Thoracic aorta (tissue), 2 donors: ENCODE measurements at regions not wholly inside any gene's neighbourhood (a gene's known extent, or its start where the extent isn't known, plus 50 kb on each side); places are given as distances from the start of the nearest gene placed in this dataset.
"Not testable (repeated sequence)": the region's sequence is repeated elsewhere in the genome, so short reads cannot be mapped to it uniquely, and the experiment has no call there.

ENCODE experiments used
- ATAC-seq: fragments of 150-250 bp; one replicate; pipeline ENCODE4 v1.8.0; 2017; ENCODE audit warnings: low read depth; ENCODE audit not compliant: insufficient number of reproducible peaks, low FRiP score
- DNase-seq: peaks from one replicate; pipeline ENCODE4 v3.0.0-alpha.2; 2020; ENCODE audit warnings: low spot score
- H3K27ac ChIP-seq, 2 donors: fragments of 200-600 bp; sonication (generic); 1 replicate in 1 of 2; 2 replicates in 1 of 2; pipeline ENCODE4 v1.5.1; 2016; ENCODE audit warnings: mild to moderate bottlenecking in 2 of 2, moderate library complexity in 2 of 2
- H3K27me3 ChIP-seq: fragments of 200-600 bp; sonication (generic); replicated peaks from 2 replicates; pipeline ENCODE4 v1.6.0; 2016; ENCODE audit warnings: mild to moderate bottlenecking; ENCODE audit not compliant: insufficient read depth
- H3K36me3 ChIP-seq: fragments of 200-600 bp; sonication (generic); one replicate; pipeline ENCODE4 v1.5.1; 2016
- H3K4me1 ChIP-seq, 2 donors: fragments of 200-600 bp; sonication (generic); 1 replicate in 1 of 2; 2 replicates in 1 of 2; pipeline versions ENCODE4 v1.5.1 to v1.6.0; 2016; ENCODE audit warnings: low read depth in 2 of 2, mild to moderate bottlenecking in 1 of 2; ENCODE audit not compliant: control insufficient read depth in 1 of 2
- H3K4me3 ChIP-seq: fragments of 200-600 bp; sonication (generic); 2 replicates; pipeline ENCODE4 v1.5.1; 2016; ENCODE audit warnings: mild to moderate bottlenecking
- H3K9me3 ChIP-seq: fragments of 200-600 bp; sonication (generic); 2 replicates; pipeline ENCODE4 v1.5.1; 2016
- TF ChIP-seq, protein P1 (sequence below): fragments of 200-600 bp; sonication (generic); IDR thresholded peaks from one replicate; pipeline ENCODE4 v1.5.1; 2019; ENCODE audit warnings: antibody characterized with exemption

DNA sequence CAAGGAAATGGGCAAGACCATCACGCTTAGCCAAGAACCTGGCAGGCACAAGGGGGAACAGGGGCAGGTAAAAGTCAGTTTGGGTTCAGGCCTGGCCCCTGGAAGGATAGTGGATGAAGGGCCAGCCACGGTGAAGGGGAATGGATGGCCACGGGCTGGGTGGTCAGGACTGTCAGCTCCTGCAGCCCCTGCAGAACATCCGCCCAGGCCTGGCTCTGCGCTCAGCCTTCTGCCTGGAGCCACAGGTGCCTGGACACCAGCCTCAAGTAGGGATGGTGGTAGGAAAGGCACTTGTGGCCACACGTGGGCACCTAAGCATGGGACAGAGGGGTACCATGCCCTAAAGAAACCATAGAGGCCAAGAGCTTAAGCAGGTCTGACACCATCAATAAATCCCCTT lies 143.0 kb downstream of the TBC1D2B start:
- not testable (repeated sequence) for H3K4me1 ChIP-seq, H3K9me3 ChIP-seq, H3K4me3 ChIP-seq, H3K27ac ChIP-seq, H3K36me3 ChIP-seq, H3K27me3 ChIP-seq, ATAC-seq, DNase-seq

DNA sequence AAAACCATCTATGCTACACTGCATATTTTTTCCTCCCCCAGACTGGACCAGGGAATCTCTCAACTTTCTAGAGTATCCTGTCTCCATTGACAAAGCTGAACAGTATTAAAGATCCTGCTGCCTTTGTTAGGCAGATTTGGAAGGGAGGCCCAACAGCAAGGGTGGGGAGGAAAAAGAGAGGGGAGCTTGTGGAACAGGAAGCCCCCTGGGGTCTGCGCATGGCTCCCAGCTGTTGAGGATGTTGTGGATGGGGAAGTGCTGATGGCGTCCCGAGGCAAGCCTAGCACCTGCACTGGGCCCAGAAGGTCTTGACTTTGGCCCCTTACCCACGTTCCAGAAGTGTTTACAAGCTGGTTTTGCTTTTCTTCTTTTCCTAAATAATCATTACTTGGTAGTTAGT lies 146.6 kb downstream of the TBC1D2B start:
- not testable (repeated sequence) for ATAC-seq, DNase-seq, H3K9me3 ChIP-seq, H3K4me1 ChIP-seq, H3K27ac ChIP-seq, H3K36me3 ChIP-seq, H3K4me3 ChIP-seq, H3K27me3 ChIP-seq

DNA sequence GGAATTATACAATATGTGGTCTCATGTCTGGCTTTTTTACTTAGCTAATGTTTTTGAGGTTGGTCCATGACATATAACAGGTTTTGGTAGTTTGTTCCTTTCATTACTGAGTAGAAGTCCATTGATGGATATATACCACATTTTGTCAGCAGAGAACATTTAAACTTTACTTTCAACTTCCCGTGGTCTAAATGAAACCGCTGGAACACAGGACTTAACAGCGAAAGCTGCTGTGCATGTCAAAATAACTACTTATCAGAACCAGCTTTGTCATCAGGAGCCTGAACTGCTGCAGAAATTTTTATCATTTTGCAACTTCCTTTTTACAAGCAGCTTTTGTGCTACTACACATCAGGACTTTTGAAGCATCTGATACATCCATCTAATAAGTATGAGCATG lies 147.0 kb downstream of the TBC1D2B start:
- not testable (repeated sequence) for DNase-seq, ATAC-seq, H3K27me3 ChIP-seq, H3K27ac ChIP-seq, H3K9me3 ChIP-seq, H3K36me3 ChIP-seq, H3K4me1 ChIP-seq, H3K4me3 ChIP-seq

DNA sequence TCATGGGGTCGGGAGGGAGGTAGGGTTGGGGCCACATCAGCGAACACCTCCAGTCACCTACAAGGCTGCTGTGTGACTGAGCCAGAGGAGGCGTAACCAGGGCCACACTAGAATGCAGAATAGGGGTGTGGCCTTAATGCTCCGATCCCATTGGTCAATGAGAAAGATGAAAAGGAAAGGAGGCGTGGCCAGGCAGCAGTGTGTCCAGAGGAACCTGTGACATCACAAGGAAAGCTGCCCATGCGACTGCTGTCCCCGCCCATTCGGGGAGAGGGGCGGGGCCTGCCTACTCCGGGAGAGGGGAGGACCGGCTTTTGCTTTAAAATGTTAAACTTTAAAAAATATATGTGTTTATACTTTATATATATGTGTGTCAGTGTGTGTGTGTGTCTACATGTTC lies 150.7 kb downstream of the TBC1D2B start:
- H3K36me3 ChIP-seq, DNase-seq, H3K4me1 ChIP-seq, H3K9me3 ChIP-seq, H3K27me3 ChIP-seq, H3K27ac ChIP-seq, ATAC-seq, H3K4me3 ChIP-seq: not testable (repeated sequence)

DNA sequence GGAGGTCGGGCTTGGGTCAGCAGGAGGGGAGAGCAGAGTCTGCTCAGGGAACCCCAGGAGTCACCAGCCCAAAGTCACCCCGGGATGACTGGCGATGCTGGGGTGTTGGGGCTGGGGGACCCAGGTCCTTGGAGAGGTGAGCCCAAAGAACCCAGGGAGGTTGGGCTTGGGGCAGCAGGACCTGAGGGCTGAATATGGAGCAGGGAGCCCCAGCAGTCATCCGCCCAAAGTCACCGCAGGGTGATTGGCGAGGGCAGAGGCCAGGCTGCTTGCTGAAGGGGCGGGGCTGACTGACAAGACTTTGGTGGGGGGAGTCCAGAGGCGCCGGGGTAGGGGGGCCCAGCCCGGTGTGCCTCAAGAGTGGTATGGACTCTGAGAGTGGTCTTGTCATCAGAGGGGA lies 151.2 kb downstream of the TBC1D2B start:
- H3K9me3 ChIP-seq, H3K27me3 ChIP-seq, H3K4me1 ChIP-seq, DNase-seq, ATAC-seq, H3K4me3 ChIP-seq, H3K27ac ChIP-seq, H3K36me3 ChIP-seq: not testable (repeated sequence)

DNA sequence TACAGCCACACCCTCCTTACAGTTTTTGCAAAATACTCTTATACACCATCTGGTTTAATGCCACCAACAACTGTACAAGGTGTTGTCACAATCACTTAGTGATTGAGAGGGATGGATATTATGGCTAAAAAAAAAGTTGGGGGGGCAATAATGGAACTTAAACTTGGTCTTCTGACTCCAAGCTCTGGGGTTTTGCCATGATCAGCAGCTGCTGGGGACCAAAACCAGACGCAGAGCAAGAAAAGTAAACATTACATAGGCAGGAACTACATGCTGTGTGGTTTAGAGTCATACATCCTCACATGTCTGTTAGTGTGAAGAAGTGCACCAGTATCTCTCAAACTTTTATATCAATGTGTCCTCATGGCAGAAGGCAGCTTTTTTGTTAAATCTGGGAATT lies 152.4 kb downstream of the TBC1D2B start:
- H3K9me3 ChIP-seq, H3K4me3 ChIP-seq, H3K4me1 ChIP-seq, H3K27me3 ChIP-seq, ATAC-seq, H3K27ac ChIP-seq, DNase-seq, H3K36me3 ChIP-seq: not testable (repeated sequence)

DNA sequence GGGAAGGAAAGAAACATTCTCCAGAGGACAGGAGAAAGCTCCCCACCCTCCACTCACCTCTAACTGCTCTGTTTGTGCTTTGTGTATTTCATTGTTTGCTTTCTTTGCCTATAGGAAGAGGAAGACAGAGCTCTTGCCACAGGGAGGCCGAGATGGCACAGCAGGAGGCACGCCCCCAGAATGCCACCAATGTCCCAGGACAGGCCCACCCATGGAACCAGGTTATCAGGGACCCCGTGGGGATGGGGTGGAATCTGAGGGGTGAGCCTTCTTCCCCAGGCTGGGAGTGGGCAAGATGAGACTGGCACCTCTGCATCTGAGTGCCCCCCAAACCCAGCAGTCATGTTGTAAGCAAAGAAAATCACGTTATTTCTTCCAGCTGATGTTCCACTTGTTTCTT lies 155.8 kb downstream of the TBC1D2B start:
- no peaks in the 10 kb centered on the region for H3K9me3 ChIP-seq
- no peaks in the 10 kb centered on the region for H3K27me3 ChIP-seq
- DNase-seq: no peak
- TF ChIP-seq, protein P1, sequence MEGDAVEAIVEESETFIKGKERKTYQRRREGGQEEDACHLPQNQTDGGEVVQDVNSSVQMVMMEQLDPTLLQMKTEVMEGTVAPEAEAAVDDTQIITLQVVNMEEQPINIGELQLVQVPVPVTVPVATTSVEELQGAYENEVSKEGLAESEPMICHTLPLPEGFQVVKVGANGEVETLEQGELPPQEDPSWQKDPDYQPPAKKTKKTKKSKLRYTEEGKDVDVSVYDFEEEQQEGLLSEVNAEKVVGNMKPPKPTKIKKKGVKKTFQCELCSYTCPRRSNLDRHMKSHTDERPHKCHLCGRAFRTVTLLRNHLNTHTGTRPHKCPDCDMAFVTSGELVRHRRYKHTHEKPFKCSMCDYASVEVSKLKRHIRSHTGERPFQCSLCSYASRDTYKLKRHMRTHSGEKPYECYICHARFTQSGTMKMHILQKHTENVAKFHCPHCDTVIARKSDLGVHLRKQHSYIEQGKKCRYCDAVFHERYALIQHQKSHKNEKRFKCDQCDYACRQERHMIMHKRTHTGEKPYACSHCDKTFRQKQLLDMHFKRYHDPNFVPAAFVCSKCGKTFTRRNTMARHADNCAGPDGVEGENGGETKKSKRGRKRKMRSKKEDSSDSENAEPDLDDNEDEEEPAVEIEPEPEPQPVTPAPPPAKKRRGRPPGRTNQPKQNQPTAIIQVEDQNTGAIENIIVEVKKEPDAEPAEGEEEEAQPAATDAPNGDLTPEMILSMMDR: no peak
- no peaks in the 10 kb centered on the region for H3K4me1 ChIP-seq
- H3K4me3 ChIP-seq: no peak overlapping the region
- no peak for ATAC-seq
- no peak overlapping the region for H3K27ac ChIP-seq
- no peaks in the 10 kb centered on the region for H3K36me3 ChIP-seq

DNA sequence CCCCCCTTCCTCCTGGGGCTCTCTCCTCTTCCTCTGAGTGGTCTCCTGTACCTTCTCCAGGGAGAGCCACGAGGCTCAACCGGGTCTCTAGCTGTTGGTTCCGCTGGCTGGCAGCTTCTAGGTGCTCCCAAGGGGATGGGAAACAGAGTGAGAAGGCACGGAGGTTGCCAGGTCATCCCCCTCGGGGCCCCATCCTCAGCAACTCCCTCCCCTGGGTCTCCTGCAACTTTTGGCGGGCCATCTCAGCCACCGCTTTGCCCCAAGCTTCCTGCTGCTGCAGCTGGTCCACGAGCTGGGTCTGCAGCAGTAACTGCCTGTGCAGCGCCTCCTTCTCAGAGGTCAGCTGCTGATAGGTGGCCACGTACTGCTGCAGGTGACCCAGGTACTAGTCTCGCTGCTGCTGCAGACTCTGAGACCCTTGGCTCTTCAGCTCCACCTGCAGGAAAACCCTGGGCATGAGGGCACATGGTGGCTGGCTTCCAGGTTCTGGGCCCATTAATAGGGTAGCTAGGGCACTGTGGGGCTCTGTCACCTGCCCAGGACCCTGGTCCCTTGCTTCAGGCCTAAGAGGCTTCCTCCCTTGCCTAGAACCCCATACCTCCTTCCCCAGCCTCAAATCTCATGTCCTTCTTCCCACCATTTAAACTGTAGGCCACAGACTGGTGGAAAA lies 160.4 kb downstream of the TBC1D2B start:
- not testable (repeated sequence) for H3K4me1 ChIP-seq, DNase-seq, ATAC-seq, H3K27me3 ChIP-seq, H3K27ac ChIP-seq, H3K9me3 ChIP-seq, H3K36me3 ChIP-seq, H3K4me3 ChIP-seq

DNA sequence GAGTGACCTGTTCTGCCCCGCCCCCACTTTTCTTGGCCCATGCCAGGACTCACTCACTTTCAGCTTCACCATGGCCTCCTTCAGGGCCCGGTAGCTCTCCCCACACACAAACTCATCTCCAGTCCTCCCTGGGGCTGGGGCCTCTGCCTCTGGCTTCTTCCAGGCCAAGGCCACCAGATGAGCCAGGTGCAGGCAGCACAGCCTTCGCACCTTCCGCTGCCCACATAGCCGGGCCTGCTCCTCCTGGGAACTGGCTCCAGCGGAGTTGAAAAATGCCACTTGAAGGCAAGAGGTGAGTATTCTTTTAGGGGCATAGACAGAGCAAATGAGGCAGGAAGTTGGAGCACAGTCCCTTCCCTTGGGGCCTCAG lies 161.6 kb downstream of the TBC1D2B start:
- DNase-seq, H3K4me3 ChIP-seq, H3K27me3 ChIP-seq, H3K36me3 ChIP-seq, H3K27ac ChIP-seq, H3K9me3 ChIP-seq, H3K4me1 ChIP-seq, ATAC-seq: not testable (repeated sequence)
